DMS153 treated with DMSO at 0.1 percent for 48 hours (cell line): ENCODE measurements at regions not wholly inside any gene's neighbourhood (a gene's known extent, or its start where the extent isn't known, plus 50 kb on each side); places are given as distances from the start of the nearest gene placed in this dataset.
"Not testable (repeated sequence)": the region's sequence is repeated elsewhere in the genome, so short reads cannot be mapped to it uniquely, and the experiment has no call there.

ENCODE experiments used
- DNase-seq: peaks from one replicate; lab custom pipeline; 2025; ENCODE audit not compliant: unreplicated experiment; lab: John Stamatoyannopoulos, UW

- DNase-seq: no peak
These were observed 116.1 kb downstream of the CYP26B1 start for GRCh38 chr2:72031346-72032110.

- DNase-seq: no peak
These were observed 118.7 kb downstream of the CYP26B1 start for GRCh38 chr2:72028996-72029395.

GRCh38 chr2:72028351-72028995 lies 119.2 kb downstream of the CYP26B1 start:
- no peak for DNase-seq

- no peak for DNase-seq
These were observed 120.1 kb downstream of the CYP26B1 start for GRCh38 chr2:72027426-72028161.

- DNase-seq: no peak
These were observed 120.7 kb downstream of the CYP26B1 start for GRCh38 chr2:72026819-72027425.

- DNase-seq: no peak
These were observed 123.0 kb downstream of the CYP26B1 start for GRCh38 chr2:72024451-72025175.

GRCh38 chr2:72023678-72024390 lies 123.8 kb downstream of the CYP26B1 start:
- no peak for DNase-seq

GRCh38 chr2:72021371-72021770 lies 126.3 kb downstream of the CYP26B1 start:
- not testable (repeated sequence) for DNase-seq

GRCh38 chr2:72015266-72015665 lies 132.4 kb downstream of the CYP26B1 start:
- no peak for DNase-seq

- DNase-seq: no peak
These were observed 132.8 kb downstream of the CYP26B1 start for GRCh38 chr2:72014831-72015230.

- DNase-seq: no peak
These were observed 133.9 kb downstream of the CYP26B1 start for GRCh38 chr2:72013726-72014125.

- DNase-seq: no peak
These were observed 134.6 kb downstream of the CYP26B1 start for GRCh38 chr2:72012886-72013574.

GRCh38 chr2:72011791-72012190 lies 135.9 kb downstream of the CYP26B1 start:
- DNase-seq: no peak

- no peak for DNase-seq
These were observed 136.3 kb downstream of the CYP26B1 start for GRCh38 chr2:72011370-72011689.

- DNase-seq: no peak
These were observed 136.9 kb downstream of the CYP26B1 start for GRCh38 chr2:72010647-72011369.

GRCh38 chr2:72008608-72009007 lies 139.1 kb downstream of the CYP26B1 start:
- no peak for DNase-seq

GRCh38 chr2:72007402-72007801 lies 140.3 kb downstream of the CYP26B1 start:
- no peak for DNase-seq

GRCh38 chr2:72006188-72006736 lies 141.4 kb downstream of the CYP26B1 start:
- DNase-seq: no peak

GRCh38 chr2:72004976-72005375 lies 142.7 kb downstream of the CYP26B1 start:
- no peak for DNase-seq
